ENCODE measurements at regions not wholly inside any gene's neighbourhood (a gene's known extent, or its start where the extent isn't known, plus 50 kb on each side); places are given as distances from the start of the nearest gene placed in this dataset.

GRCh38 chr2:105470979-105471378, 72.1 kb upstream of the FHL2 start:
- TF ChIP-seq EZH2 (IDR thresholded peaks at IDR 0.05; ENCODE audit: insufficient read depth, poor library complexity, severe bottlenecking) = no peak
- TF ChIP-seq EZH2phosphoT487 (IDR thresholded peaks at IDR 0.05; ENCODE audit: insufficient read depth, low read depth) = no peak
